ENCODE measurements at regions not wholly inside any gene's neighbourhood (a gene's known extent, or its start where the extent isn't known, plus 50 kb on each side); places are given as distances from the start of the nearest gene placed in this dataset.

GRCh38 chr13:34363266-34363665 is 545.3 kb downstream of the RFC3 start:
- no peak for TF ChIP-seq CTCF (IDR thresholded peaks at IDR 0.05; ENCODE audit: insufficient read depth, low read length)
- no peak overlapping the region for H3K4me3 ChIP-seq (ENCODE audit: low read depth, low read length)
- DNase-seq (ENCODE audit: low read depth): no peak

GRCh38 chr13:34364633-34365032 is 546.7 kb downstream of the RFC3 start:
- DNase-seq (ENCODE audit: low read depth): no peak
- no peak for TF ChIP-seq CTCF (IDR thresholded peaks at IDR 0.05; ENCODE audit: insufficient read depth, low read length)
- H3K4me3 ChIP-seq (ENCODE audit: low read depth, low read length): no peak overlapping the region

- no peak for DNase-seq (ENCODE audit: low read depth)
- H3K4me3 ChIP-seq (ENCODE audit: low read depth, low read length): no peak overlapping the region
- TF ChIP-seq CTCF (IDR thresholded peaks at IDR 0.05; ENCODE audit: insufficient read depth, low read length): no peak
These were observed 552.0 kb downstream of the RFC3 start for GRCh38 chr13:34369931-34370330.

- no peak for DNase-seq (ENCODE audit: low read depth)
- no peak overlapping the region for H3K4me3 ChIP-seq (ENCODE audit: low read depth, low read length)
- no peak for TF ChIP-seq CTCF (IDR thresholded peaks at IDR 0.05; ENCODE audit: insufficient read depth, low read length)
These were observed 553.2 kb downstream of the RFC3 start for GRCh38 chr13:34371108-34371507.

GRCh38 chr13:34371645-34372395 is 553.9 kb downstream of the RFC3 start:
- DNase-seq (ENCODE audit: low read depth): no peak
- no peak for TF ChIP-seq CTCF (IDR thresholded peaks at IDR 0.05; ENCODE audit: insufficient read depth, low read length)
- no peak overlapping the region for H3K4me3 ChIP-seq (ENCODE audit: low read depth, low read length)

GRCh38 chr13:34372581-34372980 is 554.6 kb downstream of the RFC3 start:
- no peak for TF ChIP-seq CTCF (IDR thresholded peaks at IDR 0.05; ENCODE audit: insufficient read depth, low read length)
- no peak for DNase-seq (ENCODE audit: low read depth)
- H3K4me3 ChIP-seq (ENCODE audit: low read depth, low read length): no peak overlapping the region

- no peak overlapping the region for H3K4me3 ChIP-seq (ENCODE audit: low read depth, low read length)
- DNase-seq (ENCODE audit: low read depth): no peak
- no peak for TF ChIP-seq CTCF (IDR thresholded peaks at IDR 0.05; ENCODE audit: insufficient read depth, low read length)
These were observed 558.5 kb downstream of the RFC3 start for GRCh38 chr13:34376483-34376882.
